ENCODE measurements at regions not wholly inside any gene's neighbourhood (a gene's known extent, or its start where the extent isn't known, plus 50 kb on each side); places are given as distances from the start of the nearest gene placed in this dataset.

- DNase-seq, result no peak
Observed at GRCh38 chr12:24605916-24606315, 343.0 kb downstream of the BCAT1 start.

GRCh38 chr12:24605466-24605865, 343.4 kb downstream of the BCAT1 start:
- DNase-seq, result no peak

GRCh38 chr12:24603371-24603770, 345.5 kb downstream of the BCAT1 start:
- DNase-seq, result no peak

- no peak for DNase-seq
Observed at GRCh38 chr12:24600996-24601395, 347.9 kb downstream of the BCAT1 start.

GRCh38 chr12:24600551-24600950, 348.4 kb downstream of the BCAT1 start:
- no peak for DNase-seq

- DNase-seq, result no peak
Observed at GRCh38 chr12:24599736-24600135, 349.2 kb downstream of the BCAT1 start.

GRCh38 chr12:24597580-24597979, 351.3 kb downstream of the BCAT1 start:
- no peak for DNase-seq

GRCh38 chr12:24596768-24597388, 352.0 kb downstream of the BCAT1 start:
- DNase-seq, result no peak

GRCh38 chr12:24595652-24596235, 353.2 kb downstream of the BCAT1 start:
- no peak for DNase-seq

GRCh38 chr12:24591715-24592440, 357.0 kb downstream of the BCAT1 start:
- no peak for DNase-seq

- no peak for DNase-seq
Observed at GRCh38 chr12:24591079-24591626, 357.7 kb downstream of the BCAT1 start.

- no peak for DNase-seq
Observed at GRCh38 chr12:24586293-24586692, 362.6 kb downstream of the BCAT1 start.

GRCh38 chr12:24584032-24584675, 364.7 kb downstream of the BCAT1 start:
- DNase-seq, result peak in 1 of 56 donors; percentile 6

GRCh38 chr12:24582954-24583601, 365.8 kb downstream of the BCAT1 start:
- no peak for DNase-seq

GRCh38 chr12:24574538-24574937, 374.4 kb downstream of the BCAT1 start:
- no peak for DNase-seq

- no peak for DNase-seq
Observed at GRCh38 chr12:24573621-24574020, 375.3 kb downstream of the BCAT1 start.

- DNase-seq, result no peak
Observed at GRCh38 chr12:24565300-24565699, 383.6 kb downstream of the BCAT1 start.

- DNase-seq, result peak in 27 of 56 donors; percentile 9 to 68 (median 34)
Observed at GRCh38 chr12:24562771-24563431, 386.0 kb downstream of the BCAT1 start.

- peak in 43 of 56 donors; percentile 24 to 78 (median 55) for DNase-seq
Observed at GRCh38 chr12:24561882-24562770, 386.8 kb downstream of the BCAT1 start.

- DNase-seq, result peak in 4 of 56 donors; percentile 20 to 62 (median 53)
Observed at GRCh38 chr12:24561411-24561871, 387.5 kb downstream of the BCAT1 start.
